SK-N-SH (cell line): ENCODE measurements at regions not wholly inside any gene's neighbourhood (a gene's known extent, or its start where the extent isn't known, plus 50 kb on each side); places are given as distances from the start of the nearest gene placed in this dataset.

Source experiments
- CTCF ChIA-PET: fragments of 300-600, 350-600 bp; formaldehyde crosslinking; extraction: SDS; loops from one replicate; lab custom pipeline; 2021; lab: Yijun Ruan, JAX
- POLR2A ChIA-PET: fragments of 350-600 bp; sonication (Branson Sonifier 250); formaldehyde crosslinking; extraction: SDS; loops from one replicate; lab custom pipeline; 2020; ENCODE audit warnings: antibody characterized with exemption, inconsistent platforms; lab: Yijun Ruan, JAX
- DNase-seq: peaks from one replicate; pipeline ENCODE4 v3.0.0; 2012
- H2AFZ ChIP-seq: fragments of 200-600 bp; sonication (generic); 2 replicates; pipeline ENCODE4 v1.8.1; 2016; ENCODE audit warnings: antibody characterized with exemption, mild to moderate bottlenecking, low read depth
- H3F3A ChIP-seq: fragments of 200-600 bp; sonication (generic); replicated peaks from 2 replicates; pipeline ENCODE3; 2016; ENCODE audit warnings: antibody characterized with exemption, mild to moderate bottlenecking; ENCODE audit not compliant: insufficient read depth
- H3K27ac ChIP-seq, 2 experiments: fragments of 200-500 bp in 1 of 2; fragments of 200-600 bp in 1 of 2; sonication (Bioruptor generic) in 1 of 2; sonication (generic), shearing (Covaris generic) in 1 of 2; 2 replicates each; pipeline versions ENCODE4 v1.5.1 to v1.6.1; 2014 to 2016; ENCODE audit warnings: low read depth in 2 of 2, inconsistent platforms in 1 of 2, low read length in 1 of 2, mild to moderate bottlenecking in 1 of 2, mixed read lengths in 1 of 2
- H3K27me3 ChIP-seq: fragments of 200-600 bp; sonication (generic), shearing (Covaris generic); 2 replicates; pipeline ENCODE4 v1.6.1; 2016; ENCODE audit warnings: mixed run types; ENCODE audit not compliant: insufficient read depth
- H3K36me3 ChIP-seq, 2 experiments: fragments of 200-500 bp in 1 of 2; fragments of 200-600 bp in 1 of 2; sonication (Bioruptor generic) in 1 of 2; sonication (generic) in 1 of 2; replicated peaks in 1 of 2; 2 replicates each; pipeline versions ENCODE3 to v1.5.1; 2014 to 2016; ENCODE audit warnings: low read length in 1 of 2, mild to moderate bottlenecking in 1 of 2; ENCODE audit not compliant: insufficient read depth in 2 of 2, control insufficient read depth in 1 of 2
- H3K4me1 ChIP-seq, 2 experiments: fragments of 200-500 bp in 1 of 2; fragments of 200-600 bp in 1 of 2; sonication (Bioruptor generic) in 1 of 2; sonication (generic), shearing (Covaris generic) in 1 of 2; 2 replicates each; pipeline versions ENCODE4 v1.5.1 to v1.6.1; 2014 to 2016; ENCODE audit warnings: low read depth in 1 of 2, low read length in 1 of 2, mixed run types in 1 of 2; ENCODE audit not compliant: insufficient read depth in 2 of 2, control insufficient read depth in 1 of 2
- H3K4me2 ChIP-seq: fragments of 200-600 bp; sonication (generic), shearing (Covaris generic); 2 replicates; pipeline ENCODE4 v1.6.1; 2017; ENCODE audit warnings: mixed run types
- H3K4me3 ChIP-seq, 2 experiments: fragments of 200-500 bp in 1 of 2; fragments of 200-600 bp in 1 of 2; sonication (Bioruptor generic) in 1 of 2; sonication (generic), shearing (Covaris generic) in 1 of 2; 2 replicates each; pipeline versions ENCODE4 v1.5.1 to v1.8.1; 2014 to 2016; ENCODE audit warnings: low read depth in 2 of 2, inconsistent platforms in 1 of 2, low read length in 1 of 2, mild to moderate bottlenecking in 1 of 2, mixed read lengths in 1 of 2, moderate library complexity in 1 of 2
- H3K79me2 ChIP-seq: fragments of 200-600 bp; sonication (generic); 2 replicates; pipeline ENCODE4 v1.8.1; 2017; ENCODE audit warnings: mild to moderate bottlenecking; ENCODE audit not compliant: insufficient read depth
- H3K9ac ChIP-seq: fragments of 200-600 bp; sonication (generic); 2 replicates; pipeline ENCODE4 v1.6.1; 2017; ENCODE audit warnings: mixed run types
- H3K9me2 ChIP-seq: fragments of 200-600 bp; sonication (generic); 2 replicates; pipeline ENCODE4 v1.6.1; 2017; ENCODE audit warnings: mixed run types
- H3K9me3 ChIP-seq: fragments of 200-600 bp; sonication (generic); 2 replicates; pipeline ENCODE4 v1.6.1; 2017; ENCODE audit warnings: mixed run types, mild to moderate bottlenecking, moderate library complexity
- H4K20me1 ChIP-seq: fragments of 200-600 bp; sonication (generic); 2 replicates; pipeline ENCODE4 v1.6.1; 2017; ENCODE audit warnings: mild to moderate bottlenecking, mixed run types; ENCODE audit not compliant: insufficient read depth
- EP300 ChIP-seq, 2 experiments: IDR thresholded peaks; 2 replicates each; pipeline versions ENCODE4 v1.4.0 to v1.6.1; 2012; ENCODE audit warnings: borderline replicate concordance in 1 of 2, low read depth in 1 of 2, low read length in 1 of 2
- GATA2 ChIP-seq: sonication (generic); formaldehyde crosslinking; IDR thresholded peaks from 2 replicates; pipeline ENCODE4 v1.5.0; 2020; ENCODE audit warnings: mild to moderate bottlenecking, missing genetic modification reagents
- JUND ChIP-seq: IDR thresholded peaks from 2 replicates; pipeline ENCODE4 v1.4.0; 2012
- MAX ChIP-seq: IDR thresholded peaks from 2 replicates; pipeline ENCODE4 v1.4.0; 2012; ENCODE audit warnings: low read depth
- MEF2A ChIP-seq: IDR thresholded peaks from 2 replicates; pipeline ENCODE4 v1.4.0; 2012; ENCODE audit warnings: low read depth, borderline replicate concordance
- REST ChIP-seq: IDR thresholded peaks from 2 replicates; pipeline ENCODE4 v1.6.1; 2012; ENCODE audit warnings: mild to moderate bottlenecking, low read depth, low read length, moderate library complexity
- RFX5 ChIP-seq: IDR thresholded peaks from 2 replicates; pipeline ENCODE4 v1.6.1; 2012; ENCODE audit warnings: mild to moderate bottlenecking, improper control_type of control experiment, low read length
- SIN3A ChIP-seq: IDR thresholded peaks from 2 replicates; pipeline ENCODE4 v1.6.1; 2012; ENCODE audit warnings: low read depth, mild to moderate bottlenecking, low read length, moderate library complexity, borderline replicate concordance
- TAF1 ChIP-seq: IDR thresholded peaks from 2 replicates; pipeline ENCODE4 v1.6.1; 2012; ENCODE audit warnings: low read depth, mild to moderate bottlenecking, low read length, moderate library complexity, borderline replicate concordance
- TCF12 ChIP-seq: IDR thresholded peaks from 2 replicates; pipeline ENCODE4 v1.4.0; 2012
- USF1 ChIP-seq: IDR thresholded peaks from 2 replicates; pipeline ENCODE4 v1.4.0; 2012; ENCODE audit warnings: low read depth, borderline replicate concordance
- USF2 ChIP-seq: fragments of 150-350 bp; IDR thresholded peaks from 2 replicates; pipeline ENCODE4 v1.6.1; 2017; ENCODE audit warnings: antibody characterized with exemption, low read length, low read depth, borderline replicate concordance
- YY1 ChIP-seq: IDR thresholded peaks from 2 replicates; pipeline ENCODE4 v1.4.0; 2012; ENCODE audit warnings: low read depth, mild to moderate bottlenecking
- WGBS: methylation state at CpG from one replicate; pipeline ENCODE4 v1.1.6; 2017; ENCODE audit warnings: low lambda C conversion rate; 5-methylcytosine and 5-hydroxymethylcytosine counted together

- Histone ChIP-seq H3K9ac (no peak overlapping the region), H3K4me2 (no peak overlapping the region), H3K4me1 (no peaks in the 10 kb centered on the region), H3K27ac (no peak overlapping the region), H3K27me3 (no peaks in the 10 kb centered on the region), H3F3A (no peaks in the 10 kb centered on the region), H3K9me2 (no peaks in the 10 kb centered on the region), H4K20me1 (no peaks in the 10 kb centered on the region), H2AFZ (no peak overlapping the region), H3K4me3 (no peak overlapping the region), H3K79me2 (no peaks in the 10 kb centered on the region), H3K36me3 (no peaks in the 10 kb centered on the region), H3K9me3 (no peaks in the 10 kb centered on the region)
- no peak for DNase-seq
- WGBS = 40% methylated on average over 7 of the region's 7 CpGs
- ChIA-PET POLR2A (no interaction called here), CTCF (no interaction called here)
- TF ChIP-seq GATA2 (CRISPR knock-in tag) (no peak), MAX (no peak), JUND (no peak), MEF2A (no peak), USF1 (no peak), TAF1 (no peak), REST (no peak), USF2 (no peak), RFX5 (no peak), SIN3A (no peak), YY1 (no peak)
Observed at GRCh38 chr4:188341428-188341827, 202.2 kb downstream of the TRIML1 start.

- H4K20me1 ChIP-seq = no peaks in the 10 kb centered on the region
- H3K4me3 ChIP-seq = no peak overlapping the region
- 61% methylated on average over 9 of the region's 9 CpGs for WGBS
- no peaks in the 10 kb centered on the region for H3K9me2 ChIP-seq
- TF ChIP-seq TCF12 = no peak
- no peak for TF ChIP-seq EP300 (IDR thresholded peaks at IDR 0.05; ENCODE audit: borderline replicate concordance in 1 of 2, low read depth in 1 of 2, low read length in 1 of 2)
- H3K4me1 ChIP-seq = no peaks in the 10 kb centered on the region
- no peak overlapping the region for H3K4me2 ChIP-seq
- H3K9me3 ChIP-seq = no peaks in the 10 kb centered on the region
- no peak overlapping the region for H3K27ac ChIP-seq
- no peak overlapping the region for H3K9ac ChIP-seq
- H3K27me3 ChIP-seq = no peaks in the 10 kb centered on the region
- DNase-seq = no peak
- H3K79me2 ChIP-seq = no peaks in the 10 kb centered on the region
- H2AFZ ChIP-seq = no peak overlapping the region
- H3K36me3 ChIP-seq = no peaks in the 10 kb centered on the region
- ChIA-PET CTCF (no interaction called here), POLR2A (interaction anchor here (0.6 kb wide), 1 partner anchor 19 kb away, joined by 7 read pairs; no protein-coding TSS in a partner anchor)
- H3F3A ChIP-seq = no peaks in the 10 kb centered on the region
Observed at GRCh38 chr4:188346171-188346809, 207.0 kb downstream of the TRIML1 start.
